ENCODE measurements at regions not wholly inside any gene's neighbourhood (a gene's known extent, or its start where the extent isn't known, plus 50 kb on each side); places are given as distances from the start of the nearest gene placed in this dataset.

DNA sequence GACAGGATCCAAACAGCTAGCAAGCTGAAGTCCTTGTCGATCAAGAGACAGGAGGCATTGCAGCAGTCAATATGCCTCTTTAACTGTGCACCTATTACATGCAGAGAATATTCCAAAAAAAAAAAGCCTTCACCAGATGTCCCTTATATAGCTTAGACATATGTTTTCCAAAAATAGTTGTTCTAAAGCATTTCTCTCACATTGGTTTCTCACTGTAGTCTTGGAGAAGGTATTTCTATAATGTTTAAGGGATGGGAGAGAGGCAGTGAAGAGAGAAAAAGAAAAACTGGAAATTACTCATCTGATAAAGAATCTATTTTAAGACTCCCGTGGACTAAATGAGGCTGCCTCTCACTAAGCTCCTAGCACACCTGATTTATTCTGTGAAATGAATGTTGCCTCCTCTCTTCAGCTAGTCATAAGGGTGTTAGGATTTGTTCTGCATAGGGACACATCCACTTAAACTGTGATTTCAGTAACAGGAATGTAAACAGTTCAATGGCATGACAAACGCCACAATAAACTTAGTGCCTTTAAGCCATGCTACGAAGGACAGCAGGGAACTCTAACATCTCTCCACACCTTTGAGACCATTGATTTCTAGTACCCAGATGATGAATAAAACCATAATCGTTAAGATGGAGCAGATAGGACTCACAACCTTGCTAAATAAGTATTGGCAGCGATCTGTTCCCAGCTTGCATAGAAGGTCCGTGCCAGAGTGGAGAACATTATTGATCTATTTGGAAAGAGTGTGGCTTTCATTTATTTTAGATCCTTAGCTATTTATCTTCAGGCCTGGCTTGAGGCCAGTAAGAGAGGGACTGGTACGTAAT is 98.6 kb upstream of the NCK2 start:
- TF ChIP-seq, protein P1, sequence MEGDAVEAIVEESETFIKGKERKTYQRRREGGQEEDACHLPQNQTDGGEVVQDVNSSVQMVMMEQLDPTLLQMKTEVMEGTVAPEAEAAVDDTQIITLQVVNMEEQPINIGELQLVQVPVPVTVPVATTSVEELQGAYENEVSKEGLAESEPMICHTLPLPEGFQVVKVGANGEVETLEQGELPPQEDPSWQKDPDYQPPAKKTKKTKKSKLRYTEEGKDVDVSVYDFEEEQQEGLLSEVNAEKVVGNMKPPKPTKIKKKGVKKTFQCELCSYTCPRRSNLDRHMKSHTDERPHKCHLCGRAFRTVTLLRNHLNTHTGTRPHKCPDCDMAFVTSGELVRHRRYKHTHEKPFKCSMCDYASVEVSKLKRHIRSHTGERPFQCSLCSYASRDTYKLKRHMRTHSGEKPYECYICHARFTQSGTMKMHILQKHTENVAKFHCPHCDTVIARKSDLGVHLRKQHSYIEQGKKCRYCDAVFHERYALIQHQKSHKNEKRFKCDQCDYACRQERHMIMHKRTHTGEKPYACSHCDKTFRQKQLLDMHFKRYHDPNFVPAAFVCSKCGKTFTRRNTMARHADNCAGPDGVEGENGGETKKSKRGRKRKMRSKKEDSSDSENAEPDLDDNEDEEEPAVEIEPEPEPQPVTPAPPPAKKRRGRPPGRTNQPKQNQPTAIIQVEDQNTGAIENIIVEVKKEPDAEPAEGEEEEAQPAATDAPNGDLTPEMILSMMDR (conservative IDR thresholded peaks at IDR 0.05; ENCODE audit: low read depth, low read length), result no peak
- TF ChIP-seq EZH2 (IDR thresholded peaks at IDR 0.05; ENCODE audit: borderline replicate concordance, low read depth, low read length, poor library complexity, severe bottlenecking), result no peak
